HG03108 (cell line): ENCODE measurements at regions not wholly inside any gene's neighbourhood (a gene's known extent, or its start where the extent isn't known, plus 50 kb on each side); places are given as distances from the start of the nearest gene placed in this dataset.
"Not testable (repeated sequence)": the region's sequence is repeated elsewhere in the genome, so short reads cannot be mapped to it uniquely, and the experiment has no call there.

Experiments used
- ATAC-seq: cut with Tn5 transposase; IDR thresholded peaks from one replicate; pipeline ENCODE4 v1.9.1; 2021; ENCODE audit warnings: moderate library complexity; ENCODE audit not compliant: unreplicated experiment

DNA sequence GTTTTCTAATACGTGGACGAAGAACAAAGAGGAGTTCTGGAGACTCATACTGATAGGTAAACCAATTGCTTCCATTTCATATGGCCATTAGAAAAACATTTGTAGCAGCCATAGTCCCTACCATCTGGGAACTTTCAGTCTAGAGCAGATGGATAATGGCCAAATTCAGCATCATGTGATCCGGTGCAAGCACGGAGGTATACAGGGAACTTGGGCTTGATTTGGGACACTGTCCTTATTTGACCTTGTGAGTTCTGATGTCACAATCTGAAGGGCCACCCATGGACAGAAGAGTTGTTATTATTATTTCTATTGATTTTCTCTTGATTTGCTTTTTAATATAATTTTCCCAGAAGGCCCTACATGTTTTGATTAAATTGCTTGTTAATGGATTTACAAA is 154.6 kb upstream of the ZNF267 start:
- ATAC-seq, result no peak

DNA sequence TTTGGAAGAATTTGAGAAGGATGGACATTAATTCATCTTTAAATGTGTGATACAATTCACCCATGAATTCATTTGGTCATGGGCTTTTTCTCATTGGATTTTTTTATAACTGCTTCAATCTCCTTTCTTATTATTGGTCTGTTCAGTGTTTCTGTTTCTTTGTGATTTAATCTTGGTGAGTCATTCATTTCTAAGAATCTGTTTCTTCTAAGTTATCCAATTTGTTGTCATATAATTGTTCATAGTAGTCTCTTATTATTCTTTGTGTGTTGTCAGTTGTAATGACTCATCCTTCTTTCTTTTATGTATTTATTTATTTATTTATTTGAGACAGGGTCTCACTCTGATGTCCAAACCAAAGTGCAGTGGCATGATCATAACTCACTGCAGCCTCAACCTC is 146.1 kb upstream of the ZNF267 start:
- no peak for ATAC-seq

GRCh38 chr16:31734265-31734664 is 139.3 kb upstream of the ZNF267 start:
- no peak for ATAC-seq

GRCh38 chr16:31745098-31745497 is 128.5 kb upstream of the ZNF267 start:
- not testable (repeated sequence) for ATAC-seq

GRCh38 chr16:31745900-31746299 is 127.7 kb upstream of the ZNF267 start:
- ATAC-seq, result no peak

- no peak for ATAC-seq
These were observed 118.5 kb upstream of the ZNF267 start for GRCh38 chr16:31754998-31755615.

DNA sequence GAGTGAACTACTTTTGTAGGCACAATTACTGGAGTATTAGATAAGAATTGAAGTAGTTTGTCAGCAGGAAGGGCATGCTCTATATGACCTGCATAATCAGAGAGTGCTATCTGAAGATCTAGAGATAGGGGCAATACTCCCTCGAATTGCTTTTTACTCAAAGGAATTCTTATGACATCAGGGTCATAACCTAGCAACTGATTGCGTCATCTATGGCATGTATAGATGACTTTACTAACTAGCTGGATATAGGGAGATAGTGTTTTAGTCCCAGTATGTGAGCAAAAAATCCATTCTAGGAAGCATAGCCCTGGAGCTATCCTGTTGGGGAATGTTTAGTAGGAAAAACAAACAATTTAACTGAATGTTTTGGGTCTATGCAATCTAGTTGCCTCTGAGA is 109.5 kb upstream of the ZNF267 start:
- ATAC-seq, result no peak

DNA sequence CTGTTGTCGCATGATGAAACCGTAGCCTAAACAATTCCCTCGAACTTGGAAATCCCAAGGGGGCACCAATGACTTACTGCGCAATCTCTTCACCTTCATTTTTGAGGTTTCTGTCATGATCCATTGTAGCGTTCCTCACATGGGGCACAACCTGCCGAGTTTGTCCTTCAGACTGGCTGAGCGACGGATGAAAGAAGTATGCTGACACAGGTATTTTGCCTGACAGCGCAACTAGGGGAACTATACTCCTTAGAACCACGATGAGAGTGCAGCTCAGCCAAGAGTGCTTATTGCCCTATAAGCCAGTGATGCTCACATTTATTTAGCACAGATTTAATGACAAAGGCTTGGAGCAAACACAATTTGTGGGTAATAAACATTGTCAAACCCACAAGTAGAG is 106.3 kb upstream of the ZNF267 start:
- no peak for ATAC-seq

DNA sequence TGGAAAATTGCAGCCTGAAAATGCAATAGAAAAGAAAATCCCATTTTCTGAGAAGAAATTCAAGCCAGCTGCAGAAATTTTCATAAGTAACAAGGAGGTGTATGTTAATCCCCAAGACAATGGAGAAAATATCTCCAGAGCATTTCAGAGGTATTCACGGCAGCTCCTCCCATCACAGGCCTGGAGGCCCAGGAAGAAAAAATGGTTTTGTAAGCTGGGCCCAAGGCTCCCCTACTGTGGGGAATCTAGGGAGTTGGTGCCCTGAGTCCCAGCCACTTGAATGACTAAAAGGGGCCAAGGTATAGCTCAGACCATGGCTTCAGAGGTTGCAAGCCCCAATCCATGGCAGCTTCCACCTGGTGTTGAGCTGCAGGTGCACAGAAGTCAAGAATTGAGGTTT is 93.3 kb upstream of the ZNF267 start:
- ATAC-seq, result no peak

DNA sequence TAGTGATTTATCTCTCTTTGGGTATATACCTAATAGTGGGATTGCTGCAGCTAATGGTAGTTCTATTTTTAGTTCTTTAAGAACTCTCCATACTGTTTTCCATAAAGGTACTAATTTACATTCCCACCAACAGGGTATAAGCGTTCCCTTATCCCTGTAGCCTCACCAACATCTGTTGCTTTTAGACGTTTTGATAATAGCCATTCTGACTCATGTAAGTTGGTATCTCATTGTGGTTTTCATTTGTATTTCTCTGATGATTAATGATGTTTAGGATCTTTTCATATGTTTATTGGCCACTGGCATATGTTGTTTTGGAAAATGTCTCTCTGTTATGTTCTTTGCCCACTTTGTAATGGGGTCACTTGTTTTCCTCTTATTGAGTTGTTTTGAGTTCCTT is 88.5 kb upstream of the ZNF267 start:
- ATAC-seq, result no peak

DNA sequence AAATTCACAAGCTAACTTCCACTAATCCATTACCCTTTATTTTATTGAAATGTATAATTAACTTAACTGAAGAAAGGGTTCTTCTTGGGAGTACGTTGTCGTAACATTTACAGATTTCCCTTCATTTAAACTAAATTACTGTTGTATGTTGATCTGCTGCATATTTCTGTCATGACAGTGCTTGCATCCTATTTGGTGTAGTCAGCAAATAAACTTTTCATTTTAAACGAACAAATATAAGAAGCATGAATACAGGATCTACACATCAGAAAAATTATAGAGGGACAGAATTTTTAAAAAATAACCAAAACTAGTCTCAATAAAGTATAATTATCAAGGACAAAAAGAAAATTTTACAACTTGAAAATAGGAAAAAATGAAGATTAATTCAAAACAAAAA is 66.5 kb upstream of the ZNF267 start:
- no peak for ATAC-seq

- ATAC-seq, result no peak
These were observed 62.7 kb upstream of the ZNF267 start for GRCh38 chr16:31810863-31811262.

GRCh38 chr16:31816141-31816540 is 57.5 kb upstream of the ZNF267 start:
- not testable (repeated sequence) for ATAC-seq

GRCh38 chr16:31819386-31819785 is 54.2 kb upstream of the ZNF267 start:
- no peak for ATAC-seq

- no peak for ATAC-seq
These were observed 53.7 kb upstream of the ZNF267 start for GRCh38 chr16:31819948-31820347.
